HG03139 (cell line): ENCODE measurements at regions not wholly inside any gene's neighbourhood (a gene's known extent, or its start where the extent isn't known, plus 50 kb on each side); places are given as distances from the start of the nearest gene placed in this dataset.

Source experiments
- ATAC-seq: cut with Tn5 transposase; IDR thresholded peaks from one replicate; pipeline ENCODE4 v1.9.1; 2021; ENCODE audit not compliant: unreplicated experiment

- ATAC-seq, result no peak
Observed at GRCh38 chr1:8267307-8267706, 50.6 kb upstream of the SLC45A1 start.

DNA sequence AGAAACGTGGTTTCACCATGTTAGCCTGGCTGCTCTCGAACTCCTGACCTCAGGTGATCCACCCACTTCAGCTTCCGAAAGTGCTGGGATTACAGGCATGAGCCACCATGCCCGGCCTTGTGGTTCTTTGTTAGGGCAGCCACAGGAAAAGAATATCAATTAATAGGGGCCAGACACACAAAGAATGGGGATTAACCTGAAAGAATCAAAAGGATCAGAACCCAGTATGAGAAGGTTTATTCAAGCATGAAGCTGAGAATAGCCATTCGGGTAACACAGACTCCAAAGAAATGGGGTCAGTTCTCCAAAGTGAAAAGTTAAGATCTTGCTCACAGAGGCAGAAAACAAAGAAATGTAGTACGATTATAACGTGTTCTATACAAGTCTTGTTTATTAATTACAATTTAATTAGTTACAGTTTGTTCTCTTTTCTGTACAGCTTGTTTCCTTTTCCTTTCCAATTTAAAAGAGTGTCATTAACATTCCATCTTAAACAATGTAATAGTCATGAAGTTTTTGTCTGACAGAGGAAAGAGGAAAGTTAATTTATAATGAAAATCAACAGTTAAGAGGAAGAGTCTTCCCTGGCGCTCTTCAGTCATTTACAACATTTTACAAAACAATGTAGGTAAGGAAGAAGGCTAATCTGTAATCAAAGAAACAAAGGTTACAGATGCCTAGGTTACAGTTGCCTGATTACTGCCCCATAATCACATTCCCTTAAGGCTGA is 51.3 kb upstream of the SLC45A1 start:
- no peak for ATAC-seq

DNA sequence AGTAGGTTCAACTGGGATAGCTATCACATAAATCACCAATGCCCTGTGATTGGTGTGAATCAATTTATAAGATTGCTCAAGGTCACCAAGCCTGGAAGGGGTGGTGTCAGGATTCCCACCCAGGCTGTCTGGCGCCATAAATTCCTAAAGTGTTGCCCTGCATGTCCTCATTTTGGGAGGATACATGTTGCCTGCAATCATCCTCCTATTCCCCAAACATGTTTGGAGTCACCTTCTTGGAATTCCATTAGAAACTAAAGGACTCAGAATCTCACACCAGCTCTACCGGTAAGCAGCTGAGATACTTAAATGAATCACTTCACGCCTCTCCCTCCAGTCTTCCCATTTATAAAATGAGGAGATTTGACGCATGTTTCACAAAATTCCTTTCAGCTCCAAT is 54.1 kb upstream of the SLC45A1 start:
- no peak for ATAC-seq

- ATAC-seq, result no peak
Observed at GRCh38 chr1:8261398-8261762, 56.5 kb upstream of the SLC45A1 start.

- ATAC-seq, result no peak
Observed at GRCh38 chr1:8259498-8260290, 58.2 kb upstream of the SLC45A1 start.

DNA sequence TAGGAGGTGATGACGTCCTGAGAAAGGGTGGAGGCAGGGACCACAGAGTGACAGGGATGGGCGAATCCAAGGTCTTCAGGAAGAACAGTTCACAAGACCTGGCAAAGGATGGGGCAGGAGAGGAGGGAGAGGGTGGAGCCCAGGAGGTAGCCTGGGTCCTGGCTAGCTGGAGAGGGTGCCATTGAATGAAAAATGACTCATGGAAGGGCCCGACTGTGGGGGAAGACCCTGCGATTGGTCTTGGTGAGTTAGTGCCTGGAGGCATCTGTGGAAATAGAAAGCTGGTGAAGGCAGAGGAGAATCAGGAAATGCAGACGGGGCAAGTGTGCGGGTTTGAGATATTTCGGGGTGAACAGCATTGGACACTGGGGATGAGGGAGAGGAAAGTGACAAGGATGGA is 60.3 kb upstream of the SLC45A1 start:
- no peak for ATAC-seq

- no peak for ATAC-seq
Observed at GRCh38 chr1:8256321-8256720, 61.6 kb upstream of the SLC45A1 start.

GRCh38 chr1:8255712-8256111 is 62.2 kb upstream of the SLC45A1 start:
- no peak for ATAC-seq

DNA sequence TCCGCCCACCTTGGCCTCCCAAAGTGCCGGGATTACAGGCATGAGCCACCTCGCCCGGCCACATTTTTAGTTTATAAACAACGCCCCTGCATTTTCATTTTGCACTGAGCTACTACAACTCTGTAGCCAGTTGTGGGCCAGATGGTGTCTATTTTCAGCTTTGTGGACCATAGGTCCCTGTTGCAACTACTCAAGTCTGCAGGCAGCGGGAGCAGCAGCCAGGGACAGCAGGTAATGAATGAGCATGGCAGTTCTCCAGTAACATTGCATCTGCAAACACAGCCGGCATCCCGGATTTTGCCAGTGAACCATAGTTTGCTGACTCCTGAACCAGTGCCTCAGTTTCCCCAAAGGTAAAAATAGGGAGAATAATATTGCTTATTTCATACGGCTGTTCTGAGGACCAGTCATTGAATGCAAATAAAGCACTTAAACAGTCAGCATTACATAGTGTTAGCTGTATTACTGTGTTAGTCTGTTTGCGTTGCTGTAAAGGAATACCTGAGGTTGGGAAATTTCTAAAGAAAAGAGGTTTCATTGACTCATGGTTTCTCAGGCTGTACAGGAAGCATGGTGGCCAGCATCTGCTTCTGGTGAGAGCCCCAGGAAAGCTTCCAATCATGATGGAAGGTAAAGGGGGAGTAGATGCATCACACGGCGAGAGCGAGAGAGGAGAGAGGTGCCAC is 65.5 kb upstream of the SLC45A1 start:
- ATAC-seq, result no peak

- ATAC-seq, result no peak
Observed at GRCh38 chr1:8251635-8252034, 66.3 kb upstream of the SLC45A1 start.

- ATAC-seq, result no peak
Observed at GRCh38 chr1:8249838-8250237, 68.1 kb upstream of the SLC45A1 start.

GRCh38 chr1:8247811-8248436 is 70.0 kb upstream of the SLC45A1 start:
- ATAC-seq, result no peak

- no peak for ATAC-seq
Observed at GRCh38 chr1:8244304-8244703, 73.6 kb upstream of the SLC45A1 start.

GRCh38 chr1:8242498-8242897 is 75.4 kb upstream of the SLC45A1 start:
- no peak for ATAC-seq

DNA sequence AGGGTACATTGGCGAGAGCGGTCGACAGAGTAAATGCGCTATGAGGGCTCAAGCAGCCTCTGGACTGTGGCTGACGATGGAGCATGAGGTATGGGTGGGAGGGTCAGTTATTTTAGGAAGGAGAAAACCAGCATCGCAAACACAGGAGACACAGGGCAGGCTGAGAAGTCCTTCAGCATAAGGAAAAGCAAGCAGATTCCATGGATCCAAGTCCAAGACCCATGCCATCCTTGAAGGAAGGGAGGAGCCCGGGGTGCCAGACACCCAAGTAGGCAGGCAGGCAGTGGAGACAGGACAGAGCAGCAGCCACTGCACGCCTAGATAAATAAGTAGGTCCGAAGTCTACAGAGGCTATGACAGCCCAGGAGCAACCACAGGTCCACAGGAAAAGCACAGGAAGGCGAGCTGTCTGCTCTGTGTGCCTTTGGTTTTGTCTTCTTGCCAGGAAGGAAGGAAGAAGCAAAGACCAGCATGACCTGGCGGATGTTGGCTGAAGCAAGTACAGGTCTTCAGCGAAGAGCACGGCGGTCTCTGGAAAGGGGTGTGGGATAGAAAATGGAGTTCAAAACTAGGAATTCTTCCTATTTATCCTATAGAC is 76.4 kb upstream of the SLC45A1 start:
- ATAC-seq, result no peak

GRCh38 chr1:8239306-8240023 is 78.4 kb upstream of the SLC45A1 start:
- no peak for ATAC-seq

DNA sequence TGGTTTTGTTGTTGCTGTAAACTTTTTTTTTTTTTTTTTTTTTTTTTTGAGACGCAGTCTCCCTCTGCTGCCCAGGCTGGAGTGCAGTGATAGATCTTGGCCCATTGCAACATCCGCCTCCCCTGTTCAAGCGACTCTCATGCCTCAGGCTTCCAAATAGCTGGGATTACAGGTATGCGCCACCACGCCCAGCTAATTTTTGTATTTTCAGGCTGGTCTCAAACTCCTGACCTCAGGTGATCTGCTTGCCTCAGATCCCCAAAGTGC is 78.9 kb upstream of the SLC45A1 start:
- ATAC-seq, result no peak

DNA sequence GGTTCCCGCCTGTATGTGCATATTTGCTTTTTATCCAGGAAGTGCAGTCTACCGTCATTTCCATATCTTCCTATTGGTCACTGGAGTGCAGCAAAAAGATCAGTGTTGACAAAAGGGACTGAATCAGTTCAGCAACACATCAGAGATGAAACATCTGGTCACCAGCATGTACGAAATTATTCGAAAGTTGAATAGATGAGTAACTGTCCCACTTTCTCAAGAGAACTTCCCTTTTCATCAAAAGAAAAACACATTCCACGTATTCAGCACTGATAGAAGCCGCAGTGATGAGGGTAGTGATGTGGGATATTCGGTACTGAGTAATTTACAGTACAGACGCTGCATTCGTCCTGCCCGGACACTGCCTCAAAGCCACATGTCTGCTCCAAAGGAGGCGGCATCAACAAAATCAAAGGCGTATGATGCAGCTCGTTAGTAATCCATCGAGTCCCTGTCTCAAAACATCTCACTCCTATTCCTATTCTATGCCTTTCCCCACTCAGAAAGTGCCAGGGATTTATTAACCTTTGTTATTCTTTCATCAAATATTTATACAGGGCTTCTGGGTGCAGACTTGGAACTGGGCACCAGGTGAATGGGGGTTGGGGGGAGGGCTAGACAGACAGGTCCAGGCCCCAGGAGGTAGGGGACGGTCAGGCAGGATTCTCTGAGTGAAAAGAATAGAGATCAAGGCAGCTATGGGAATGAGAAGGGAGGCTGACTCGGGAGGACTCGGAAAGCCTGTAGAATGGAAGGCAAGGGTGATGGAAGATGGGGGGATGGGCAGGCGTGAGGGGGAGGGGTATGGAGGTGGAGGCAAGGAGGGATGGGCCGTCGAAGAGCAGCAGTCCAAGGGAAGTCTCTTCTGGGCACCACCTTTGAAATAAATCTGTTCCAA is 79.5 kb upstream of the SLC45A1 start:
- no peak for ATAC-seq

DNA sequence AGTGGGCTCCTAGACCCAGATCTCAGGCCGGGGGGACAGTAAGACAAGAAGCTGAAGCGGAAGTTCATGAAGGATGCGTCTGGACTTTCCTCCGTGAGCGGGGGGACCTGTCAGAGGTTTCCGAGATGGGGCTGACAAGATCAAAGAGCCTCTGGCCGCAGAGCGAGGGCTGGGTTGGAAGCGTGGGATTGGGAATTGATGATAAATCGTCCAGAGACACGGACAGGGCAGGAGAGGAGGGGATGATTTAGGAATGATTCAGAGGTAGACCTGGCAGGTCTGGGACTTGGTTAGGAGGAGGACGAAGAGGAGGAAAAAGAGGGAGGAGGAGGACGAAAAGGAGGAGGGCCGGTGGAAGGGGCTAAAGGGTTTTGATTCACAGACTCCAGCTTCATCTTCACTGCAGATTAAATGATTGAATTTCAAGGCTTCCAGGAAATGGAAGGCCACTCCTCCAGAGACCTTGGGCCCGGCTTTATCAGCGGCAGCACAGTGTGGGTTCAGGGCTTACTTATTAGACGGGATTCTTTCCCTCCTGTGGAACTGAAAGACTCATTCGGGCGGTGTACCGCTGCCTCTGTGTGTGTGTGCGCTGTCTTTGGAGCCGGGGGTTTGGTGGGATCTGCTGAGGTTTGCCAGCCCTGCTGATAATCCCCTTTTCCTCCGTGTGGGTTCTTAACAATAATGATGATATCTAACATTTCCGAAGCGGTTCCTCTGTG is 85.7 kb upstream of the SLC45A1 start:
- no peak for ATAC-seq
